HEK293T (cell line): ENCODE measurements at regions not wholly inside any gene's neighbourhood (a gene's known extent, or its start where the extent isn't known, plus 50 kb on each side); places are given as distances from the start of the nearest gene placed in this dataset.

Experiments
- CTCF ChIA-PET: fragments of 350-600 bp; formaldehyde crosslinking; extraction: SDS; loops from one replicate; lab custom pipeline; 2021; ENCODE audit warnings: antibody characterized with exemption, inconsistent platforms; lab: Yijun Ruan, JAX
- POLR2A ChIA-PET: fragments of 350-600 bp; formaldehyde crosslinking; extraction: SDS; loops from one replicate; lab custom pipeline; 2020; ENCODE audit warnings: antibody characterized with exemption, inconsistent platforms; lab: Yijun Ruan, JAX
- DNase-seq: peaks from one replicate; pipeline ENCODE4 v3.0.0; 2012; ENCODE audit warnings: mixed read lengths; ENCODE audit errors: extremely low spot score
- ARNT ChIP-seq: fragments of 450-650 bp; IDR thresholded peaks from 2 replicates; pipeline ENCODE4 v1.6.1; 2017; ENCODE audit warnings: mild to moderate bottlenecking
- BHLHE40 ChIP-seq: fragments of 450-650 bp; IDR thresholded peaks from 2 replicates; pipeline ENCODE4 v1.6.1; 2016; ENCODE audit warnings: mild to moderate bottlenecking, moderate library complexity, borderline replicate concordance
- CTBP1 ChIP-seq: fragments of 450-650 bp; IDR thresholded peaks from 2 replicates; pipeline ENCODE4 v1.6.1; 2016; ENCODE audit warnings: borderline replicate concordance
- ELF4 ChIP-seq: fragments of 450-650 bp; IDR thresholded peaks from 2 replicates; pipeline ENCODE4 v1.6.1; 2017; ENCODE audit warnings: antibody characterized with exemption
- FOXA1 ChIP-seq: fragments of 450-650 bp; IDR thresholded peaks from 2 replicates; pipeline ENCODE4 v1.6.1; 2016; ENCODE audit warnings: mild to moderate bottlenecking
- FOXK2 ChIP-seq: fragments of 450-650 bp; IDR thresholded peaks from 2 replicates; pipeline ENCODE4 v1.6.1; 2016; ENCODE audit warnings: mild to moderate bottlenecking
- FOXM1 ChIP-seq: fragments of 450-650 bp; IDR thresholded peaks from 2 replicates; pipeline ENCODE4 v1.6.1; 2017; ENCODE audit warnings: mild to moderate bottlenecking, borderline replicate concordance
- HDGF ChIP-seq: fragments of 450-650 bp; IDR thresholded peaks from 2 replicates; pipeline ENCODE4 v1.6.1; 2017; ENCODE audit warnings: antibody characterized with exemption, borderline replicate concordance
- L3MBTL2 ChIP-seq: fragments of 450-650 bp; conservative IDR thresholded peaks from 2 replicates; pipeline ENCODE4 v1.6.1; 2016; ENCODE audit warnings: mild to moderate bottlenecking
- LEF1 ChIP-seq: fragments of 450-650 bp; IDR thresholded peaks from 2 replicates; pipeline ENCODE4 v1.6.1; 2017; ENCODE audit warnings: mild to moderate bottlenecking, borderline replicate concordance
- NFRKB ChIP-seq: fragments of 450-650 bp; IDR thresholded peaks from 2 replicates; pipeline ENCODE4 v1.6.1; 2016; ENCODE audit warnings: mild to moderate bottlenecking, moderate library complexity
- SP1 ChIP-seq: fragments of 450-650 bp; IDR thresholded peaks from 2 replicates; pipeline ENCODE4 v1.6.1; 2017
- SUZ12 ChIP-seq: fragments of 450-650 bp; IDR thresholded peaks from 2 replicates; pipeline ENCODE4 v1.6.1; 2016; ENCODE audit warnings: mild to moderate bottlenecking
- TARDBP ChIP-seq: fragments of 450-650 bp; IDR thresholded peaks from 2 replicates; pipeline ENCODE4 v1.6.1; 2016
- ZNF384 ChIP-seq: fragments of 450-650 bp; IDR thresholded peaks from 2 replicates; pipeline ENCODE4 v1.6.1; 2016
- TF ChIP-seq, protein P1 (sequence below): fragments of 450-650 bp; IDR thresholded peaks from 2 replicates; pipeline ENCODE4 v1.6.1; 2016

DNA sequence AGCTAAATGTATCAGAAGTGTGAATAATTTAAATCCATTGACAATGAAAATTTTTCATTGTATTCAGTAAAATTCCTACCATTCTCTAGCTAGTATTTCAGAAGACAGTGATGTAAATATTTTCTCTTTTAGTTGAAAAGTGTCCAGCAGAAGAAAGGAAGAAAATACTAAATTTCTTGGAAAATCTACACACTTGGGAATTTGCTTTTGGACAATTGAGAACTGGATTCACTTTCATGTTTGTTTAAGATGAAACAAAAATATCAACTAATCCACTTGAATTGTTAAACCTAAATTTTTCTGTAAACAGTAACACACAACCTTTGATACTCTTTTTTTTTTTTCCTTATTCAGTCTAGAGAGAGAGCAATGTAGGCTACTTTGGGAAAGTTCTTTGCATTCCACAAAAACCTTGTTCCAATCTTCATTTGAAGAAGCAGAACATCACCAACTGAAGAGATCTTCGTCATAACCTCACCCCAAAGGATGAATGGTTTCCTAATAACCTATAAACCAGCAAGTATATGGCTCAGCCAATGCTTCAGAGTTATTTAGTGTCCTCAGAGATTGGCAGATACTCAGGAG is 155.1 kb upstream of the GORAB start:
- DNase-seq, result no peak
- ChIA-PET CTCF (no interaction called here), POLR2A (no interaction called here)
- TF ChIP-seq HDGF (no peak), FOXM1 (no peak), L3MBTL2 (no peak), ELF4 (no peak), SP1 (no peak)

GRCh38 chr1:170377440-170377839 is 154.5 kb upstream of the GORAB start:
- CTCF ChIA-PET, result no interaction called here
- no peak for DNase-seq
- TF ChIP-seq HDGF, result no peak
- no peak for TF ChIP-seq FOXK2
- no peak for TF ChIP-seq LEF1
- no peak for TF ChIP-seq ARNT
- TF ChIP-seq, protein P1, sequence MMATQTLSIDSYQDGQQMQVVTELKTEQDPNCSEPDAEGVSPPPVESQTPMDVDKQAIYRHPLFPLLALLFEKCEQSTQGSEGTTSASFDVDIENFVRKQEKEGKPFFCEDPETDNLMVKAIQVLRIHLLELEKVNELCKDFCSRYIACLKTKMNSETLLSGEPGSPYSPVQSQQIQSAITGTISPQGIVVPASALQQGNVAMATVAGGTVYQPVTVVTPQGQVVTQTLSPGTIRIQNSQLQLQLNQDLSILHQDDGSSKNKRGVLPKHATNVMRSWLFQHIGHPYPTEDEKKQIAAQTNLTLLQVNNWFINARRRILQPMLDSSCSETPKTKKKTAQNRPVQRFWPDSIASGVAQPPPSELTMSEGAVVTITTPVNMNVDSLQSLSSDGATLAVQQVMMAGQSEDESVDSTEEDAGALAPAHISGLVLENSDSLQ, result no peak
- TF ChIP-seq NFRKB, result no peak
- TF ChIP-seq FOXA1, result no peak
- TF ChIP-seq BHLHE40, result no peak
- TF ChIP-seq ZNF384, result no peak
- no peak for TF ChIP-seq CTBP1
- no peak for TF ChIP-seq L3MBTL2
- no peak for TF ChIP-seq ELF4
- no peak for TF ChIP-seq TARDBP
- POLR2A ChIA-PET, result no interaction called here

GRCh38 chr1:170377896-170378634 is 153.9 kb upstream of the GORAB start:
- TF ChIP-seq, protein P1, result no peak
- TF ChIP-seq SP1, result no peak
- no peak for DNase-seq
- ChIA-PET POLR2A (no interaction called here), CTCF (no interaction called here)

GRCh38 chr1:170385750-170386149 is 146.2 kb upstream of the GORAB start:
- no peak for DNase-seq
- ChIA-PET CTCF (no interaction called here), POLR2A (no interaction called here)
- TF ChIP-seq FOXA1 (no peak), ZNF384 (no peak), SP1 (no peak), BHLHE40 (no peak), SUZ12 (no peak), ELF4 (no peak), CTBP1 (no peak), TARDBP (no peak), FOXK2 (no peak), FOXM1 (no peak), HDGF (no peak), NFRKB (no peak), L3MBTL2 (no peak), ARNT (no peak), LEF1 (no peak)
- TF ChIP-seq, protein P1, result no peak

- CTCF ChIA-PET, result no interaction called here
- DNase-seq, result no peak
- TF ChIP-seq NFRKB (no peak), ELF4 (no peak), CTBP1 (no peak), L3MBTL2 (no peak), BHLHE40 (no peak), HDGF (no peak), FOXK2 (no peak), TARDBP (no peak), ZNF384 (no peak), FOXA1 (no peak), SUZ12 (no peak), FOXM1 (no peak), ARNT (no peak), LEF1 (no peak), SP1 (no peak)
- TF ChIP-seq, protein P1, result no peak
- POLR2A ChIA-PET, result no interaction called here
These were observed 143.5 kb upstream of the GORAB start for GRCh38 chr1:170388489-170388888.
